Loucy (cell line): ENCODE measurements at regions not wholly inside any gene's neighbourhood (a gene's known extent, or its start where the extent isn't known, plus 50 kb on each side); places are given as distances from the start of the nearest gene placed in this dataset.

ENCODE experiments used
- H2AFZ ChIP-seq: fragments of 200-600 bp; sonication (generic); 2 replicates; pipeline ENCODE4 v1.6.0; 2016; ENCODE audit warnings: antibody characterized with exemption, mild to moderate bottlenecking, low read length, moderate library complexity
- H3F3A ChIP-seq: fragments of 200-600 bp; 2 replicates; pipeline ENCODE4 v1.6.0; 2016; ENCODE audit warnings: antibody characterized with exemption, low read depth, mild to moderate bottlenecking
- H3K27me3 ChIP-seq: fragments of 200-600 bp; sonication (generic); 2 replicates; pipeline ENCODE4 v1.6.1; 2014; ENCODE audit warnings: low read length, mild to moderate bottlenecking; ENCODE audit not compliant: insufficient read depth, poor library complexity, severe bottlenecking
- H3K36me3 ChIP-seq: fragments of 200-600 bp; sonication (generic); 2 replicates; pipeline ENCODE4 v1.6.1; 2016; ENCODE audit warnings: low read length; ENCODE audit not compliant: insufficient read depth
- H3K4me1 ChIP-seq: fragments of 200-600 bp; sonication (generic); 2 replicates; pipeline ENCODE4 v1.5.1; 2014; ENCODE audit warnings: low read length, mild to moderate bottlenecking; ENCODE audit not compliant: insufficient read depth, poor library complexity, severe bottlenecking
- H3K4me2 ChIP-seq: fragments of 200-600 bp; sonication (generic); 2 replicates; pipeline ENCODE4 v1.6.0; 2014; ENCODE audit warnings: antibody characterized with exemption, low read length, low read depth, mild to moderate bottlenecking; ENCODE audit not compliant: poor library complexity, severe bottlenecking
- H3K4me3 ChIP-seq: fragments of 200-600 bp; sonication (generic); 2 replicates; pipeline ENCODE4 v1.5.1; 2014; ENCODE audit warnings: low read length, mild to moderate bottlenecking, mixed read lengths; ENCODE audit not compliant: poor library complexity, severe bottlenecking
- H3K79me2 ChIP-seq: fragments of 200-600 bp; sonication (generic); 2 replicates; pipeline ENCODE4 v1.6.1; 2014; ENCODE audit warnings: low read length; ENCODE audit not compliant: insufficient read depth
- H3K9ac ChIP-seq: fragments of 200-600 bp; sonication (generic); 2 replicates; pipeline ENCODE4 v1.6.0; 2014; ENCODE audit warnings: mild to moderate bottlenecking, low read depth, low read length, moderate library complexity; ENCODE audit not compliant: poor library complexity, severe bottlenecking
- H3K9me2 ChIP-seq: fragments of 200-600 bp; sonication (generic); replicated peaks from 2 replicates; pipeline ENCODE4 v1.6.1; 2016; ENCODE audit warnings: low read depth, low read length, mixed read lengths
- H3K9me3 ChIP-seq: fragments of 200-600 bp; sonication (generic); 2 replicates; pipeline ENCODE4 v1.6.1; 2014; ENCODE audit warnings: mild to moderate bottlenecking, antibody characterized with exemption, low read length, low read depth; ENCODE audit not compliant: insufficient read depth
- H4K20me1 ChIP-seq: fragments of 200-600 bp; sonication (generic); 2 replicates; pipeline ENCODE4 v1.6.0; 2014; ENCODE audit warnings: antibody characterized with exemption, low read length, mild to moderate bottlenecking; ENCODE audit not compliant: insufficient read depth, poor library complexity, severe bottlenecking
- EZH2phosphoT487 ChIP-seq: fragments of 200-600 bp; IDR thresholded peaks from 2 replicates; pipeline ENCODE4 v1.6.1; 2018; ENCODE audit warnings: antibody characterized with exemption, mild to moderate bottlenecking, moderate library complexity, borderline replicate concordance
- TF ChIP-seq, protein P1 (sequence below): fragments of 200-600 bp; sonication (generic); conservative IDR thresholded peaks from 2 replicates; pipeline ENCODE4 v1.5.1; 2014; ENCODE audit warnings: mild to moderate bottlenecking, antibody characterized with exemption, low read length

DNA sequence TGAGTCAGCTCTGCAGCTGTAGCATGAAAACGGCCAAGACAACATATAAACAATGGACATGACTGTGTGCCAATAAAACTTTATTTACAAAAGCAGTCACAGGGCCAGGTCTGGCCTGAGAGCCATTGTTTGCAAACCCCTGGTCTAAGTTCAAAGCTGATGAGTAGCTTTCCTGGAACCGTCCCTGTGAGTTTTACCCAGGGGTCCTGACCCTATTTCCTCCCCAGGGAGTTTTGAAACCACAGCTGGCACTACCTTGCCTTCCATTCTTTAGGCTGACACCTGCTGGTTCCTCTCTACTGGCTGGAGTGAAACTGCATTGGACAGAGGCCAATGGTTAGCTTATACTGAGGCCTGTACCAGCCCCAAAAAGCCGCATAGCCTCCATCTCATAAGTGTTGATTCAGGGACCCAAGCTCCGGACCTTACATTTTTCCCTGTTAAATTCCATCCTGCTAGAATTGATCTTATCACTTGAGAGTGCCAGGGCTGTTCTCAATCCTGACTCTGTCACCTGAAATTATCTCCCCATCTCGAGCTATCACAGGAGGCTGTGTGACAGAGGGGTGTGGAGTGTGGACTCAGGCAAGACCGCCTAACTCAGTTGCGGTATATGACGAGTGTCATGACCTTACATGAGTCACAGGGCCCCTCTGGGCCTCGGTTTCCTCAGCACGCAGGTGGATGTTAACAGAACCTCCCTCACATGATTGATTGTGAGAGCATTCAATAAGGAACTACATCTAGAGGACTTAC, 343.6 kb downstream of the NPHP4 start:
- Histone ChIP-seq H3K4me2 (no peak overlapping the region), H3K9ac (no peak overlapping the region), H3K36me3 (no peaks in the 10 kb centered on the region), H4K20me1 (no peaks in the 10 kb centered on the region), H3K9me2 (no peaks in the 10 kb centered on the region), H3F3A (no peaks in the 10 kb centered on the region), H2AFZ (no peak overlapping the region), H3K79me2 (no peaks in the 10 kb centered on the region), H3K4me3 (no peak overlapping the region), H3K27me3 (no peaks in the 10 kb centered on the region), H3K4me1 (no peaks in the 10 kb centered on the region), H3K9me3 (no peaks in the 10 kb centered on the region; the same call in 1 of the 2 replicates)
- TF ChIP-seq, protein P1, sequence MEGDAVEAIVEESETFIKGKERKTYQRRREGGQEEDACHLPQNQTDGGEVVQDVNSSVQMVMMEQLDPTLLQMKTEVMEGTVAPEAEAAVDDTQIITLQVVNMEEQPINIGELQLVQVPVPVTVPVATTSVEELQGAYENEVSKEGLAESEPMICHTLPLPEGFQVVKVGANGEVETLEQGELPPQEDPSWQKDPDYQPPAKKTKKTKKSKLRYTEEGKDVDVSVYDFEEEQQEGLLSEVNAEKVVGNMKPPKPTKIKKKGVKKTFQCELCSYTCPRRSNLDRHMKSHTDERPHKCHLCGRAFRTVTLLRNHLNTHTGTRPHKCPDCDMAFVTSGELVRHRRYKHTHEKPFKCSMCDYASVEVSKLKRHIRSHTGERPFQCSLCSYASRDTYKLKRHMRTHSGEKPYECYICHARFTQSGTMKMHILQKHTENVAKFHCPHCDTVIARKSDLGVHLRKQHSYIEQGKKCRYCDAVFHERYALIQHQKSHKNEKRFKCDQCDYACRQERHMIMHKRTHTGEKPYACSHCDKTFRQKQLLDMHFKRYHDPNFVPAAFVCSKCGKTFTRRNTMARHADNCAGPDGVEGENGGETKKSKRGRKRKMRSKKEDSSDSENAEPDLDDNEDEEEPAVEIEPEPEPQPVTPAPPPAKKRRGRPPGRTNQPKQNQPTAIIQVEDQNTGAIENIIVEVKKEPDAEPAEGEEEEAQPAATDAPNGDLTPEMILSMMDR = no peak
- TF ChIP-seq EZH2phosphoT487 = no peak

DNA sequence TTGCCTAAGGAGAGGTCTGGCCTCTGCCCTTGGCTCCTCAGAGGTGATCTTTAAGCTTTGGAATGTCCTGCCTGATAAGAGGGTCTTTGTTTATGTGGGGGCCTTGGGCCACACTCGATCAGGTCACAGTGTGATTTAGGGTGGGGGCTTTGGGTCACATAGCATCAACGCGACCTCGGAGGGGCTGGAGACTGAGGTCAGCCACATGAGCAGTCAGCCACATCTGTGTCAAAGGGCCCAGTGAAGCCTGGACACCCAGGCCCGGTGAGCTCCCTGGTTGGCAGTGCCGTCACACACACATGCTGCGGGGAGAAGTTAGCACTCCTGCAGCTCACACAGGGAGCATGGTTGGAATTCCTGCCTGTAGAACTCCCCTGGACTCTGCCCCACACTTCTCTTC, 345.0 kb downstream of the NPHP4 start:
- Histone ChIP-seq H3K9ac (no peak overlapping the region), H3K4me3 (no peak overlapping the region), H4K20me1 (no peaks in the 10 kb centered on the region), H3K36me3 (no peaks in the 10 kb centered on the region), H3K9me3 (no peaks in the 10 kb centered on the region; the same call in 1 of the 2 replicates), H3K9me2 (no peaks in the 10 kb centered on the region), H3K27me3 (no peaks in the 10 kb centered on the region), H3K79me2 (no peaks in the 10 kb centered on the region), H3F3A (no peaks in the 10 kb centered on the region), H3K4me1 (no peaks in the 10 kb centered on the region), H3K4me2 (no peak overlapping the region), H2AFZ (no peak overlapping the region)
- TF ChIP-seq EZH2phosphoT487 = no peak
- TF ChIP-seq, protein P1 = no peak

DNA sequence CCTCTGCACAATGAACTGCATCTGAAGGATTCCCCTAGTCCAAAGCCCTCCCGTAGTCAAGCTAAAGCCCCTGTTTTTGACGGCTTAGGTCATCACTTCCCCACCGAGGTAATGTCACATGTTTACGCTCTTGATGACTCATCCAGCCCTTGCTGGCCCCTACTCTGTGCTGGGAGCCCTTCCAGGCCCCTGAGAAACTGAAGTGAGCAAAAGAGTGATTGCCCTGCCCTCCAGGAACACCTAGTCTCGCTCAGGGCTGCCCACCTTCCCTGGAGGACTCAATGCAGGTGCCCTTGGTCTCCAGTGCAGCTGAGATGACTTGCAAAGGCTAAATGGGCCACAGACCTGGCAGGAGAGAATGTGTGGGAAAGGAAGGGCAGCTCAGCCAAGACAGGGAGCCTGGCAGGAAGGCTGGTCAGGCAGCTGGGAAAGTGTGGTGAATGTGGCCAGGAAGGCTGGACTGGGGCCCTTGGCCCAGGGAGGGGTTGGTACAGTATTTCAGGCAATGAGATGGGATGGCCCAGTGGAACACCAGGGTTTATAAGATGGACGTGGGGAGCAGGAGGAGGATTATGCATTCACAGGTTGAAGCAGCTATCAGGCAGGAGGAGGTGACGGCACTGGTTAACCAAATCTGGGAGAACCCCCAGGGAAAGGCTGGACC, 345.6 kb downstream of the NPHP4 start:
- no peaks in the 10 kb centered on the region for H3K4me1 ChIP-seq
- H4K20me1 ChIP-seq = no peaks in the 10 kb centered on the region
- H3K79me2 ChIP-seq = no peaks in the 10 kb centered on the region
- TF ChIP-seq EZH2phosphoT487 = no peak
- TF ChIP-seq, protein P1 = no peak
- no peak overlapping the region for H3K4me3 ChIP-seq
- H3K27me3 ChIP-seq = no peaks in the 10 kb centered on the region
- no peaks in the 10 kb centered on the region; the same call in 1 of the 2 replicates for H3K9me3 ChIP-seq
- H3K9ac ChIP-seq = no peak overlapping the region
- H3F3A ChIP-seq = no peaks in the 10 kb centered on the region
- no peak overlapping the region for H2AFZ ChIP-seq
- no peaks in the 10 kb centered on the region for H3K36me3 ChIP-seq
- H3K9me2 ChIP-seq = no peaks in the 10 kb centered on the region
- no peak overlapping the region for H3K4me2 ChIP-seq
